IMR-90 (cell line): ENCODE measurements at regions not wholly inside any gene's neighbourhood (a gene's known extent, or its start where the extent isn't known, plus 50 kb on each side); places are given as distances from the start of the nearest gene placed in this dataset.

Experiments
- ATAC-seq: fragments of 200-7000 bp; cut with Tn5 transposase; 2 replicates; pipeline ENCODE4 v1.9.1; 2020; ENCODE audit warnings: low read depth, mild to moderate bottlenecking, moderate library complexity
- BruUV-seq: library from RNA; stranded (reverse); fragments of 400-500 nt; replicated peaks from 2 replicates; lab custom pipeline; 2021; lab: Mats Ljungman, UMichigan
- CTCF ChIA-PET: fragments of 300-600 bp; formaldehyde crosslinking; extraction: SDS; loops from one replicate; lab custom pipeline; 2021; ENCODE audit warnings: antibody characterized with exemption; lab: Yijun Ruan, JAX
- POLR2A ChIA-PET: fragments of 300-600 bp; sonication (Branson Sonifier 250); formaldehyde crosslinking; loops from one replicate; lab custom pipeline; 2022; ENCODE audit warnings: antibody characterized with exemption; ENCODE audit not compliant: unreplicated experiment; lab: Charles Lee
- DNase-seq: peaks from one replicate; pipeline ENCODE4 v3.0.0; 2013
- H2AFZ ChIP-seq: replicated peaks from 2 replicates; pipeline ENCODE3; 2013; ENCODE audit warnings: low read length, mild to moderate bottlenecking; ENCODE audit not compliant: poor library complexity
- H2AK5ac ChIP-seq: 2 replicates; pipeline ENCODE4 v1.6.1; 2013; ENCODE audit warnings: low read depth, low read length, inconsistent platforms
- H2AK9ac ChIP-seq: replicated peaks from 2 replicates; pipeline ENCODE3; 2013; ENCODE audit warnings: mild to moderate bottlenecking, low read depth, low read length, moderate library complexity; ENCODE audit not compliant: poor library complexity
- H2BK120ac ChIP-seq: 2 replicates; pipeline ENCODE4 v1.6.1; 2013; ENCODE audit warnings: low read depth, low read length, inconsistent platforms
- H2BK15ac ChIP-seq: 3 replicates; pipeline ENCODE4 v1.6.1; 2013; ENCODE audit warnings: low read depth, low read length, inconsistent platforms
- H2BK20ac ChIP-seq: 2 replicates; pipeline ENCODE4 v1.6.1; 2013; ENCODE audit warnings: low read depth, mild to moderate bottlenecking, inconsistent platforms, low read length, moderate library complexity
- H2BK5ac ChIP-seq: 2 replicates; pipeline ENCODE4 v1.6.1; 2013; ENCODE audit warnings: mild to moderate bottlenecking, low read depth, low read length, inconsistent platforms; ENCODE audit not compliant: poor library complexity, severe bottlenecking
- H3K14ac ChIP-seq: replicated peaks from 2 replicates; pipeline ENCODE4 v1.6.1; 2013; ENCODE audit warnings: low read depth, low read length, inconsistent platforms
- H3K18ac ChIP-seq: 2 replicates; pipeline ENCODE4 v1.6.1; 2013; ENCODE audit warnings: low read depth, low read length, control low read depth
- H3K23ac ChIP-seq: 2 replicates; pipeline ENCODE4 v1.6.1; 2013; ENCODE audit warnings: low read depth, low read length, inconsistent platforms
- H3K27ac ChIP-seq: 2 replicates; pipeline ENCODE4 v1.5.1; 2013; ENCODE audit warnings: mild to moderate bottlenecking, control low read depth, low read length; ENCODE audit not compliant: insufficient read depth
- H3K27me3 ChIP-seq: 2 replicates; pipeline ENCODE4 v1.6.1; 2013; ENCODE audit warnings: low read length; ENCODE audit not compliant: control insufficient read depth, insufficient read depth
- H3K36me3 ChIP-seq: 2 replicates; pipeline ENCODE4 v1.6.1; 2013; ENCODE audit warnings: low read length, mixed read lengths; ENCODE audit not compliant: control insufficient read depth, insufficient read depth
- H3K4ac ChIP-seq: 2 replicates; pipeline ENCODE4 v1.6.1; 2013; ENCODE audit warnings: low read depth, low read length, inconsistent platforms
- H3K4me1 ChIP-seq: 2 replicates; pipeline ENCODE4 v1.6.1; 2013; ENCODE audit warnings: low read length, mixed read lengths; ENCODE audit not compliant: control insufficient read depth, insufficient read depth
- H3K4me2 ChIP-seq: 2 replicates; pipeline ENCODE4 v1.6.1; 2013; ENCODE audit warnings: low read depth, mild to moderate bottlenecking, control low read depth, low read length, moderate library complexity
- H3K4me3 ChIP-seq: 2 replicates; pipeline ENCODE4 v1.5.1; 2013; ENCODE audit warnings: low read depth, mild to moderate bottlenecking, control low read depth, low read length, moderate library complexity; ENCODE audit not compliant: insufficient read depth
- H3K56ac ChIP-seq: 2 replicates; pipeline ENCODE4 v1.6.1; 2013; ENCODE audit warnings: low read length, inconsistent platforms; ENCODE audit not compliant: insufficient read depth; ENCODE audit errors: extremely low read depth
- H3K79me1 ChIP-seq, 2 experiments: 2 replicates each; pipeline ENCODE4 v1.6.1; 2013; ENCODE audit warnings: low read length in 2 of 2, inconsistent platforms in 1 of 2, low read depth in 1 of 2
- H3K9ac ChIP-seq: 2 replicates; pipeline ENCODE4 v1.6.1; 2013; ENCODE audit warnings: low read depth, low read length, control low read depth
- H3K9me1 ChIP-seq: 2 replicates; pipeline ENCODE4 v1.6.1; 2013; ENCODE audit warnings: low read length, inconsistent platforms; ENCODE audit not compliant: insufficient read depth
- H3K9me3 ChIP-seq: 2 replicates; pipeline ENCODE4 v1.6.1; 2013; ENCODE audit warnings: low read length; ENCODE audit not compliant: control insufficient read depth, insufficient read depth
- H4K20me1 ChIP-seq: 2 replicates; pipeline ENCODE4 v1.6.1; 2013; ENCODE audit warnings: low read length, inconsistent platforms; ENCODE audit not compliant: insufficient read depth
- H4K5ac ChIP-seq: 2 replicates; pipeline ENCODE4 v1.6.1; 2013; ENCODE audit warnings: mild to moderate bottlenecking, low read depth, low read length, control low read depth
- H4K8ac ChIP-seq, 2 experiments: 2 replicates each; pipeline ENCODE4 v1.6.1; 2013; ENCODE audit warnings: low read depth in 2 of 2, low read length in 2 of 2, control low read depth in 1 of 2, inconsistent platforms in 1 of 2
- H4K91ac ChIP-seq: 2 replicates; pipeline ENCODE4 v1.6.1; 2013; ENCODE audit warnings: low read depth, low read length, inconsistent platforms; ENCODE audit not compliant: insufficient read depth
- MAFK ChIP-seq: IDR thresholded peaks from 2 replicates; pipeline ENCODE4 v1.6.1; 2012; ENCODE audit warnings: low read depth, low read length, improper control_type of control experiment
- RAD21 ChIP-seq: IDR thresholded peaks from 2 replicates; pipeline ENCODE4 v1.6.1; 2012; ENCODE audit warnings: low read length, improper control_type of control experiment
- WGBS, 2 experiments: methylation state at CpG; one replicate each; pipeline versions ENCODE4 v1.1.5 to v1.1.7; 2013; ENCODE audit warnings: missing lambda C conversion rate in 2 of 2; ENCODE audit not compliant: insufficient read length in 1 of 2; ENCODE audit errors: extremely low coverage in 2 of 2; 5-methylcytosine and 5-hydroxymethylcytosine counted together
- dilution Hi-C: fragments of 300-500 bp; cut with HindIII; formaldehyde crosslinking; loops from one replicate; pipeline ENCODE4 v1.14.3; 2018; ENCODE audit warnings: low sequenced_read_pairs; ENCODE audit not compliant: unreplicated experiment
- in situ Hi-C: fragments of 300-500 bp; cut with MboI; formaldehyde crosslinking; loops from 3 replicates; pipeline ENCODE4 v1.14.3; 2019; ENCODE audit warnings: low sequenced_read_pairs, inconsistent platforms, mixed read lengths
- intact Hi-C: fragments of 100-400 bp; cut with micrococcal nuclease; formaldehyde crosslinking; loops from 2 replicates; pipeline ENCODE4 v1.10.0; 2022

- POLR2A ChIA-PET, result no interaction called here
- no TSS peak for BruUV-seq
- CTCF ChIA-PET, result no interaction called here
- Histone ChIP-seq H3K36me3 (no peaks in the 10 kb centered on the region), H4K8ac (no peak overlapping the region), H3K79me1 (no peaks in the 10 kb centered on the region), H3K9ac (no peak overlapping the region), H3K9me1 (no peaks in the 10 kb centered on the region), H2BK120ac (no peak overlapping the region), H4K20me1 (no peaks in the 10 kb centered on the region), H3K9me3 (no peaks in the 10 kb centered on the region), H3K27ac (no peak overlapping the region), H3K18ac (no peak overlapping the region), H2BK20ac (no peak overlapping the region), H2BK5ac (no peak overlapping the region), H4K91ac (no peak overlapping the region), H3K4me2 (no peak overlapping the region), H3K4me3 (no peak overlapping the region), H2AK5ac (no peak overlapping the region), H3K27me3 (no peaks in the 10 kb centered on the region), H3K23ac (no peak overlapping the region), H4K5ac (no peak overlapping the region), H3K14ac (no peak overlapping the region), H3K4ac (no peak overlapping the region), H2AFZ (no peak overlapping the region), H2BK15ac (no peak overlapping the region), H3K56ac (no peak overlapping the region), H2AK9ac (no peak overlapping the region), H3K4me1 (no peaks in the 10 kb centered on the region)
- no peak for ATAC-seq
- in situ Hi-C loops, result no loop called here
- dilution Hi-C loops, result no loop called here
- no peak for DNase-seq
- intact Hi-C loops, result no loop called here
- TF ChIP-seq RAD21, result no peak
- no peak for TF ChIP-seq MAFK
- WGBS, 2 experiments, result no CpG with 5 or more reads among the region's 1 CpG
These were observed 857.4 kb downstream of the OLFM4 start for GRCh38 chr13:53885997-53886396.
